Nephron progenitor cell (in vitro differentiated cells): ENCODE measurements at regions not wholly inside any gene's neighbourhood (a gene's known extent, or its start where the extent isn't known, plus 50 kb on each side); places are given as distances from the start of the nearest gene placed in this dataset.
"Not testable (repeated sequence)": the region's sequence is repeated elsewhere in the genome, so short reads cannot be mapped to it uniquely, and the experiment has no call there.

Source experiments
- DNase-seq: peaks from one replicate; pipeline ENCODE4 v3.0.0; 2021
- H3K27ac Mint-ChIP-seq: 2 replicates; pipeline ENCODE4 v1.8.0; 2021; ENCODE audit warnings: mild to moderate bottlenecking, moderate library complexity, mixed read lengths
- H3K27me3 Mint-ChIP-seq: 2 replicates; pipeline ENCODE4 v1.8.0; 2021; ENCODE audit warnings: mild to moderate bottlenecking, low read depth, mixed read lengths; ENCODE audit not compliant: poor library complexity
- H3K36me3 Mint-ChIP-seq: 2 replicates; pipeline ENCODE4 v1.8.0; 2021; ENCODE audit warnings: low read depth, mixed read lengths
- H3K4me1 Mint-ChIP-seq: 2 replicates; pipeline ENCODE4 v1.8.0; 2021; ENCODE audit warnings: mixed read lengths
- H3K4me3 Mint-ChIP-seq: 2 replicates; pipeline ENCODE4 v1.8.0; 2021; ENCODE audit warnings: mild to moderate bottlenecking, moderate library complexity, mixed read lengths
- H3K9me3 Mint-ChIP-seq: 2 replicates; pipeline ENCODE4 v1.8.0; 2021; ENCODE audit warnings: mild to moderate bottlenecking, moderate library complexity, mixed read lengths
- CTCF ChIP-seq: fragments of 200-600 bp; sonication (generic); IDR thresholded peaks from 2 replicates; pipeline ENCODE4 v1.5.0; 2021; ENCODE audit warnings: antibody characterized with exemption

GRCh38 chr3:69688400-69688799 lies 50.9 kb upstream of the MITF start:
- no peaks in the 10 kb centered on the region for H3K9me3 Mint-ChIP-seq
- H3K27me3 Mint-ChIP-seq = peaks cover 39% of the 10 kb centered on the region
- H3K4me3 Mint-ChIP-seq = no peak overlapping the region
- no peak overlapping the region for H3K27ac Mint-ChIP-seq
- no peak for DNase-seq
- H3K36me3 Mint-ChIP-seq = no peaks in the 10 kb centered on the region
- peaks cover 26% of the 10 kb centered on the region for H3K4me1 Mint-ChIP-seq
- no peak for TF ChIP-seq CTCF

- Mint-ChIP-seq H3K27me3 (peaks cover 46% of the 10 kb centered on the region), H3K27ac (no peak overlapping the region), H3K36me3 (no peaks in the 10 kb centered on the region), H3K4me3 (no peak overlapping the region), H3K9me3 (no peaks in the 10 kb centered on the region), H3K4me1 (peaks cover 34% of the 10 kb centered on the region)
- DNase-seq = no peak
- no peak for TF ChIP-seq CTCF
Observed at GRCh38 chr3:69687641-69688040, 51.6 kb upstream of the MITF start.

GRCh38 chr3:69686056-69686455 lies 53.2 kb upstream of the MITF start:
- Mint-ChIP-seq H3K4me1 (peaks cover 36% of the 10 kb centered on the region), H3K27me3 (peaks cover 61% of the 10 kb centered on the region), H3K9me3 (no peaks in the 10 kb centered on the region), H3K36me3 (no peaks in the 10 kb centered on the region), H3K27ac (no peak overlapping the region), H3K4me3 (no peak overlapping the region)
- no peak for TF ChIP-seq CTCF
- DNase-seq = no peak

GRCh38 chr3:69684309-69684961 lies 54.8 kb upstream of the MITF start:
- H3K36me3 Mint-ChIP-seq = no peaks in the 10 kb centered on the region
- H3K27me3 Mint-ChIP-seq = peaks cover 63% of the 10 kb centered on the region
- no peak overlapping the region for H3K4me3 Mint-ChIP-seq
- H3K4me1 Mint-ChIP-seq = peaks cover 32% of the 10 kb centered on the region
- H3K27ac Mint-ChIP-seq = no peak overlapping the region
- DNase-seq = no peak
- H3K9me3 Mint-ChIP-seq = no peaks in the 10 kb centered on the region
- TF ChIP-seq CTCF = no peak

GRCh38 chr3:69683082-69683806 lies 56.0 kb upstream of the MITF start:
- Mint-ChIP-seq H3K27me3 (peaks cover 57% of the 10 kb centered on the region), H3K9me3 (peaks cover 5% of the 10 kb centered on the region), H3K27ac (no peak overlapping the region), H3K4me3 (no peak overlapping the region), H3K36me3 (no peaks in the 10 kb centered on the region), H3K4me1 (peaks cover 25% of the 10 kb centered on the region)
- no peak for TF ChIP-seq CTCF
- DNase-seq = no peak

- DNase-seq, H3K9me3 Mint-ChIP-seq, H3K4me3 Mint-ChIP-seq, H3K27ac Mint-ChIP-seq, H3K36me3 Mint-ChIP-seq: not testable (repeated sequence)
- Mint-ChIP-seq H3K27me3 (peaks cover 35% of the 10 kb centered on the region), H3K4me1 (peaks cover 14% of the 10 kb centered on the region)
Observed at GRCh38 chr3:69677456-69677855, 61.8 kb upstream of the MITF start.
